ENCODE measurements at regions not wholly inside any gene's neighbourhood (a gene's known extent, or its start where the extent isn't known, plus 50 kb on each side); places are given as distances from the start of the nearest gene placed in this dataset.
"Not testable (repeated sequence)": the region's sequence is repeated elsewhere in the genome, so short reads cannot be mapped to it uniquely, and the experiment has no call there.

GRCh38 chr13:42485272-42485671, 88.7 kb upstream of the TNFSF11 start:
- no peak for DNase-seq

- DNase-seq: no peak
These were observed 87.2 kb upstream of the TNFSF11 start for GRCh38 chr13:42486711-42487198.

- DNase-seq: no peak
These were observed 86.7 kb upstream of the TNFSF11 start for GRCh38 chr13:42487221-42487620.

- DNase-seq: no peak
These were observed 83.3 kb upstream of the TNFSF11 start for GRCh38 chr13:42490676-42491075.

GRCh38 chr13:42492372-42492920, 81.5 kb upstream of the TNFSF11 start:
- DNase-seq: no peak

GRCh38 chr13:42494157-42494556, 79.8 kb upstream of the TNFSF11 start:
- no peak for DNase-seq

GRCh38 chr13:42495255-42495654, 78.7 kb upstream of the TNFSF11 start:
- DNase-seq: no peak

GRCh38 chr13:42495751-42496150, 78.2 kb upstream of the TNFSF11 start:
- no peak for DNase-seq

GRCh38 chr13:42496926-42497554, 76.9 kb upstream of the TNFSF11 start:
- DNase-seq: not testable (repeated sequence)

GRCh38 chr13:42497798-42498197, 76.2 kb upstream of the TNFSF11 start:
- DNase-seq: no peak

- DNase-seq: no peak
These were observed 75.4 kb upstream of the TNFSF11 start for GRCh38 chr13:42498521-42498920.
